ENCODE measurements at regions not wholly inside any gene's neighbourhood (a gene's known extent, or its start where the extent isn't known, plus 50 kb on each side); places are given as distances from the start of the nearest gene placed in this dataset.

DNA sequence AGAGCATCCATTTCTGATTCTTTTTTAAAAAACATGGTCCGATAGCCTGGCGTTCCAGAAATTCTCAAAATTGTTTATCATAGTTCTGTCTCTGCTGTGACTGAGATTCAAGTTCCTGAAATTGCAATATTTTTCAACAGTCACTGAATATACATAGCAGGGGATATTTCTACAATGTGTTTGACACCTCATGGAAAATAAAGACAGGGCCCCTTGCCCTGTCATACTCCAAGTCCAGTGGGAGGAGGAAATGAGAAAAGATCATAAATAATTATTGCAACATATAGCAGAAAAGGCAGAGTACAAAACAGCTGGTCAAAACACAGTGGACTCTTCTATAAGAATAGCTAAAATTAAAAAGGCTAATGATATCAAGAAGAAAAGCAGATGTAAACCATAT lies 234.8 kb upstream of the SPTLC3 start:
- DNase-seq (ENCODE audit: extremely low read depth, low read depth): no peak
- TF ChIP-seq, protein P1, sequence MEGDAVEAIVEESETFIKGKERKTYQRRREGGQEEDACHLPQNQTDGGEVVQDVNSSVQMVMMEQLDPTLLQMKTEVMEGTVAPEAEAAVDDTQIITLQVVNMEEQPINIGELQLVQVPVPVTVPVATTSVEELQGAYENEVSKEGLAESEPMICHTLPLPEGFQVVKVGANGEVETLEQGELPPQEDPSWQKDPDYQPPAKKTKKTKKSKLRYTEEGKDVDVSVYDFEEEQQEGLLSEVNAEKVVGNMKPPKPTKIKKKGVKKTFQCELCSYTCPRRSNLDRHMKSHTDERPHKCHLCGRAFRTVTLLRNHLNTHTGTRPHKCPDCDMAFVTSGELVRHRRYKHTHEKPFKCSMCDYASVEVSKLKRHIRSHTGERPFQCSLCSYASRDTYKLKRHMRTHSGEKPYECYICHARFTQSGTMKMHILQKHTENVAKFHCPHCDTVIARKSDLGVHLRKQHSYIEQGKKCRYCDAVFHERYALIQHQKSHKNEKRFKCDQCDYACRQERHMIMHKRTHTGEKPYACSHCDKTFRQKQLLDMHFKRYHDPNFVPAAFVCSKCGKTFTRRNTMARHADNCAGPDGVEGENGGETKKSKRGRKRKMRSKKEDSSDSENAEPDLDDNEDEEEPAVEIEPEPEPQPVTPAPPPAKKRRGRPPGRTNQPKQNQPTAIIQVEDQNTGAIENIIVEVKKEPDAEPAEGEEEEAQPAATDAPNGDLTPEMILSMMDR (IDR thresholded peaks at IDR 0.05; ENCODE audit: low read depth, low read length, missing control alignments): no peak
- no peak overlapping the region for H3K4me3 ChIP-seq (replicated peaks; ENCODE audit: low read depth, low read length)

DNA sequence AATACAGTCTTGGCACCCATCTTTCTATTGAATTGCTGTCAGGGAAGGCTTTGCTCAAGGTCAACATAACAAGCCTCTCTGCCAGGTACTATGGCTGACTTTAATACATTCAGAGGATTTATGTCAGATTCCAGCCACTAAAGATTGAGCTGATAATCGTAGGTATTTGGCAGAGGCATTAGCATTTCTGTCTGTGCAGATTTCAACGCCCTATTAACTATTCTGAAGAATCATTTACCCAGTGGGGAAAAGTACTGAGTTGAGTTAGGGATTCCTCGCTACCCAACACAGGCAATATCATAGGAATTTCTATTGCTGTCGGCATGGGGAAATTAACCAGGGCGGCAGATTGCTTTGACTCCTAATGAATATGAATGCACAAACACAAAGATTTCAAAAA lies 233.7 kb upstream of the SPTLC3 start:
- TF ChIP-seq, protein P1 (IDR thresholded peaks at IDR 0.05; ENCODE audit: low read depth, low read length, missing control alignments): no peak
- no peak for DNase-seq (ENCODE audit: extremely low read depth, low read depth)

DNA sequence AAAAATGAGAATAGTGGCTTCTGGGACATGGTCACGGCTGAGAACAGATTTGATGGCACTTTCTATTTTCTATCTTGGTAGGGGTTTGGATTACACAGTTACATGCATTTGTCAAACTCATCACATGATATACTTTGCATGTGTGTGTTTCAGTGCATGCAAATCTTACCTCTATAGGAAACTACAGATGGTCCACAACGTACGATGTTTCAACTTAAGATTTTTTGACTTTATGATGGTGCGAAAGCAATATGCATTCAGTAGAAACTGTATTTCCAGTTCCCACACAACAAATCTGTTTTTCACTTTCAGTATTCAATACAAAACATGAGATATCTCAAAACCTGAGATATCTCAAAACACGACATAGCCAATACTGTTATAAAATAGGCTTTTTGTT lies 231.8 kb upstream of the SPTLC3 start:
- no peak for DNase-seq (ENCODE audit: extremely low read depth, low read depth)
- TF ChIP-seq, protein P1 (IDR thresholded peaks at IDR 0.05; ENCODE audit: low read depth, low read length, missing control alignments): no peak
- no peak overlapping the region for H3K4me3 ChIP-seq (replicated peaks; ENCODE audit: low read depth, low read length)

More for the DNA sequence above, 233.7 kb upstream of the SPTLC3 start:
- H3K4me3 ChIP-seq (replicated peaks; ENCODE audit: low read depth, low read length): no peak overlapping the region

DNA sequence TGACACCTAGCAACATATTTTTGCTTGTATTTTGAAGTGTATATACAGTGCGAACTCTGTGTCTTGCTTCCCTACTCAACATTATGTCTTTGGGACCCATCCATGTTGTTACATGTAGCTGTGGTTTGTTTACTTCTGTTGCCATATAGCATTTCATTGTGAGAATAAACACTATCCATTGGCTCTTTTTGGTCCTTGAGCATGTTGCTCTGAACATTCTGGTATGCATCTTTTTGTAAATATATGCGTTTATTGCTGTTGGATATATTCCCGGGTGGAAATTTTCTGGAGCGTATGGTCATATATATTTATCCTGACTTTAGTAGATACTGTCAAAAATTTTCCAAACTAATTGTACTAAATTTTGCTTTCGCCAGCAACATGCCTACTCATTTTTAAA lies 222.5 kb upstream of the SPTLC3 start:
- DNase-seq (ENCODE audit: extremely low read depth, low read depth): no peak
- TF ChIP-seq, protein P1 (IDR thresholded peaks at IDR 0.05; ENCODE audit: low read depth, low read length, missing control alignments): no peak
- no peak overlapping the region for H3K4me3 ChIP-seq (replicated peaks; ENCODE audit: low read depth, low read length)

DNA sequence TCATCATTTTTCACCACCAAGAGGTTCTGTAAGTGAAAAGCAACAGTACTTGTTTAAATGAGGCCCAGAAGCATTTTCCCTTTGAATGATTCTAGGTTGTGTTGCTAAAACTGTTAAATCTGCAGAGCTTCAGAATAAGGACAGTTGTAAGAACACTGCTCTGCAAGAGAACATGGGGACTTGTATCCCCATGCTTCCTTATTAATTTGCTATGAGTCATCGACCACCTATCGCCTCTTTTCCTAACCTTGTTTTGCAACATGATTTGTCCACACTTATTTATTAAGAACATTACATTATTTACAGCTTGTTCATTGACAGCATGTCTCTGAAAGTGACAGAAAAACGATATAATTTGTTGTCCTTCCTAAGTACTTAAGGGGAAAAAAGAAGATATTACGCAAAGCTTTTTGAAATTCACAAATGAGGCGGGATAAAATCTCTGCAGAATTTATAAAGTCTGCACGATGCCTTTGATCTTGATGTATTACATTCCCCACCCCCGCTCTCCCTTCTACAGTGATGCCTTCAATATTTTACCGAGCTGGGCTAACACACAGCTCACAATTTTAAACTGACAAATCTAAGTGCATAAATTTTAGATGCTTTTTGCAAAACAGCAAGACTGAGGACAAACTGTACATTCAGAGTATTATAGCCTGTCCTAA lies 220.0 kb upstream of the SPTLC3 start:
- TF ChIP-seq, protein P1 (IDR thresholded peaks at IDR 0.05; ENCODE audit: low read depth, low read length, missing control alignments): no peak
- DNase-seq (ENCODE audit: extremely low read depth, low read depth): no peak
- no peak overlapping the region for H3K4me3 ChIP-seq (replicated peaks; ENCODE audit: low read depth, low read length)

DNA sequence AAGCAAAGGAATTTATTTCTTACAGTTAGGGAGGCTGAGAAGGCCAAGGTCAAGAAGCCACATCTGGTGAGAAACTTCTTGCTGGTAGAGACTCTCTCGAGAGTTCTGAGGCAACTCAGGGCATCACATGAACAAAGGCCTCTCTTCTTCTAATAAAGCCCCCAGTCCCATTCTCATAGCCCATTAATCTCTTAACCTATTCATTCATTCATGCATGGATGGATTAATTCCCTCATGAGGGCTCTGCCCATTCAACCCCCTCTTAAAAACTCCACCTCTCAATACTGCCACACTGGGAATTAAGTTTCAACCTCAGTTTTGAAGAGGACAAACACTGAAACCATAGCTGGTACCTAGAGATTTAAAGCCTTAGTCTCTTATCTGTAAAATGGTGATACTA lies 217.9 kb upstream of the SPTLC3 start:
- no peak for DNase-seq (ENCODE audit: extremely low read depth, low read depth)
- TF ChIP-seq, protein P1 (IDR thresholded peaks at IDR 0.05; ENCODE audit: low read depth, low read length, missing control alignments): no peak
- no peak overlapping the region for H3K4me3 ChIP-seq (replicated peaks; ENCODE audit: low read depth, low read length)

DNA sequence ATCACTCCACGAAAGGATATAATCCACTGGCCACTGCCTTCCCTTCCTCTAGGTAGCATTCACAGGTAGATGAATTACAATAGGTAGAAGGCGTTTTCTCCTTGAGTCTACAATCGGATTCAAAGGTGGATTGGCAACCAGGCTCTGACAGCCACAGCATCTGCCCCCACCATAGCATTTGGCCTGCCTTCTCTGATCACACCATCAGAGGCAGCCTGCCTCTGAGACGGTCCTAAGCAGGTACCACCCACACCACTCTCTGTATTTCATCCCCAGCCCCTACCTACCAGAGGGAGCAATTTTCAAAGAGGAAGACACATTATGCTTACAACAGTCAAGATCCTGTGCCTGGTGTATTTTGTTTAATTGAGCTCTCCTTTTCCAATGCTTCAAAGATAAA lies 210.5 kb upstream of the SPTLC3 start:
- TF ChIP-seq, protein P1 (IDR thresholded peaks at IDR 0.05; ENCODE audit: low read depth, low read length, missing control alignments): no peak
- H3K4me3 ChIP-seq (replicated peaks; ENCODE audit: low read depth, low read length): no peak overlapping the region
- no peak for DNase-seq (ENCODE audit: extremely low read depth, low read depth)
